GM18505 (cell line): ENCODE measurements at regions not wholly inside any gene's neighbourhood (a gene's known extent, or its start where the extent isn't known, plus 50 kb on each side); places are given as distances from the start of the nearest gene placed in this dataset.

Experiments
- ATAC-seq: cut with Tn5 transposase; IDR thresholded peaks from one replicate; pipeline ENCODE4 v1.9.1; 2021; ENCODE audit not compliant: unreplicated experiment
- POLR2A ChIP-seq: IDR thresholded peaks from 4 replicates; pipeline ENCODE4 v1.6.1; 2011; ENCODE audit warnings: borderline replicate concordance; ENCODE audit not compliant: insufficient read depth, insufficient read length; ENCODE audit errors: extremely low read depth

- no peak for TF ChIP-seq POLR2A
- peak; percentile 74 for ATAC-seq
These were observed 190.7 kb downstream of the ZIC4 start for GRCh38 chr3:147215660-147216059.

- TF ChIP-seq POLR2A = no peak
- no peak for ATAC-seq
These were observed 192.7 kb downstream of the ZIC4 start for GRCh38 chr3:147213633-147214032.

GRCh38 chr3:147210676-147211075 lies 195.7 kb downstream of the ZIC4 start:
- ATAC-seq = no peak
- TF ChIP-seq POLR2A = no peak

- ATAC-seq = no peak
- no peak for TF ChIP-seq POLR2A
These were observed 205.3 kb downstream of the ZIC4 start for GRCh38 chr3:147201086-147201485.

GRCh38 chr3:147200545-147200944 lies 205.8 kb downstream of the ZIC4 start:
- no peak for TF ChIP-seq POLR2A
- ATAC-seq = no peak

GRCh38 chr3:147197739-147198138 lies 208.6 kb downstream of the ZIC4 start:
- no peak for TF ChIP-seq POLR2A
- no peak for ATAC-seq

- no peak for TF ChIP-seq POLR2A
These were observed 210.5 kb downstream of the ZIC4 start for GRCh38 chr3:147195887-147196286.

GRCh38 chr3:147191795-147192385 lies 214.5 kb downstream of the ZIC4 start:
- no peak for TF ChIP-seq POLR2A
- peak; percentile 74 for ATAC-seq

More at GRCh38 chr3:147195887-147196286, 210.5 kb downstream of the ZIC4 start:
- ATAC-seq = no peak

GRCh38 chr3:147189016-147189415 lies 217.3 kb downstream of the ZIC4 start:
- no peak for ATAC-seq
- TF ChIP-seq POLR2A = no peak

GRCh38 chr3:147187687-147188086 lies 218.7 kb downstream of the ZIC4 start:
- ATAC-seq = no peak
- TF ChIP-seq POLR2A = no peak

- no peak for ATAC-seq
These were observed 220.6 kb downstream of the ZIC4 start for GRCh38 chr3:147185781-147186180.

GRCh38 chr3:147184794-147185193 lies 221.5 kb downstream of the ZIC4 start:
- no peak for ATAC-seq
- no peak for TF ChIP-seq POLR2A

More at GRCh38 chr3:147185781-147186180, 220.6 kb downstream of the ZIC4 start:
- no peak for TF ChIP-seq POLR2A

- ATAC-seq = no peak
- no peak for TF ChIP-seq POLR2A
These were observed 233.1 kb downstream of the ZIC4 start for GRCh38 chr3:147173257-147173656.

- ATAC-seq = no peak
- TF ChIP-seq POLR2A = no peak
These were observed 243.6 kb downstream of the ZIC4 start for GRCh38 chr3:147162743-147163142.

GRCh38 chr3:147161833-147162232 lies 244.5 kb downstream of the ZIC4 start:
- ATAC-seq = no peak
- TF ChIP-seq POLR2A = no peak
